H1 (cell line): ENCODE measurements at regions not wholly inside any gene's neighbourhood (a gene's known extent, or its start where the extent isn't known, plus 50 kb on each side); places are given as distances from the start of the nearest gene placed in this dataset.

ENCODE experiments used
- CTCF ChIA-PET: fragments of 300-600 bp; sonication (Branson Sonifier 250); formaldehyde crosslinking; loops from one replicate; lab custom pipeline; 2021; ENCODE audit not compliant: partially characterized antibody; lab: Charles Lee
- POLR2A ChIA-PET: fragments of 300-600 bp; sonication (Branson Sonifier 250); formaldehyde crosslinking; loops from one replicate; lab custom pipeline; 2021; ENCODE audit warnings: inconsistent platforms; ENCODE audit not compliant: partially characterized antibody; lab: Charles Lee
- DNase-seq, 2 experiments: peaks; one replicate each; pipeline versions ENCODE4 v3.0.0 to v3.0.0-alpha.2; 2010 to 2022; ENCODE audit warnings: low spot score in 2 of 2, low read depth in 1 of 2, mixed read lengths in 1 of 2
- FAIRE-seq: peaks from 2 replicates; lab custom pipeline; 2011; peaks lifted over from hg19 to GRCh38; lab: Jason Lieb, UNC
- H2AFZ ChIP-seq: 2 replicates; pipeline ENCODE4 v1.8.1; 2012; ENCODE audit warnings: low read length, inconsistent platforms
- H2AK5ac ChIP-seq: 2 replicates; pipeline ENCODE4 v1.6.1; 2013; ENCODE audit warnings: low read depth, low read length
- H2BK120ac ChIP-seq: replicated peaks from 2 replicates; pipeline ENCODE3; 2013; ENCODE audit warnings: low read depth, low read length, inconsistent platforms
- H2BK12ac ChIP-seq: 2 replicates; pipeline ENCODE4 v1.6.1; 2013; ENCODE audit warnings: low read depth, low read length
- H2BK15ac ChIP-seq: 2 replicates; pipeline ENCODE4 v1.6.1; 2013; ENCODE audit warnings: low read length
- H2BK20ac ChIP-seq: 2 replicates; pipeline ENCODE4 v1.6.1; 2013; ENCODE audit warnings: low read length
- H2BK5ac ChIP-seq: 2 replicates; pipeline ENCODE4 v1.6.1; 2013; ENCODE audit warnings: low read depth, low read length
- H3K14ac ChIP-seq: 2 replicates; pipeline ENCODE4 v1.6.1; 2013; ENCODE audit warnings: inconsistent platforms; ENCODE audit not compliant: insufficient read length
- H3K18ac ChIP-seq: 2 replicates; pipeline ENCODE4 v1.6.1; 2013; ENCODE audit warnings: low read length; ENCODE audit errors: extremely low read depth
- H3K23ac ChIP-seq: 2 replicates; pipeline ENCODE4 v1.6.1; 2013; ENCODE audit warnings: inconsistent platforms; ENCODE audit not compliant: insufficient read length
- H3K23me2 ChIP-seq: 2 replicates; pipeline ENCODE4 v1.6.1; 2013; ENCODE audit warnings: low read depth, low read length
- H3K27ac ChIP-seq: 2 replicates; pipeline ENCODE4 v1.6.1; 2011; ENCODE audit warnings: low read depth, low read length, inconsistent platforms
- H3K27me3 ChIP-seq, 4 experiments: replicated peaks in 1 of 4; 1 replicate in 1 of 4; 2 replicates in 3 of 4; pipeline versions ENCODE4 v1.6.1 to v1.8.1; 2011 to 2013; ENCODE audit warnings: low read length in 3 of 4, mild to moderate bottlenecking in 3 of 4, inconsistent platforms in 2 of 4, mixed read lengths in 2 of 4, moderate library complexity in 1 of 4; ENCODE audit not compliant: control insufficient read depth in 3 of 4, insufficient read depth in 3 of 4; ENCODE audit errors: extremely low read depth in 1 of 4
- H3K36me3 ChIP-seq, 4 experiments: 2 replicates each; pipeline versions ENCODE4 v1.6.1 to v1.8.1; 2011 to 2013; ENCODE audit warnings: mild to moderate bottlenecking in 4 of 4, low read length in 3 of 4, moderate library complexity in 2 of 4, control low read depth in 1 of 4, inconsistent platforms in 1 of 4; ENCODE audit not compliant: insufficient read depth in 4 of 4, control insufficient read depth in 2 of 4
- H3K4ac ChIP-seq: replicated peaks from 2 replicates; pipeline ENCODE3; 2013; ENCODE audit warnings: low read length, low read depth, mixed read lengths, inconsistent platforms; ENCODE audit not compliant: insufficient read length
- H3K4me1 ChIP-seq, 4 experiments: replicated peaks in 1 of 4; 1 replicate in 1 of 4; 2 replicates in 3 of 4; pipeline versions ENCODE4 v1.6.1 to v1.8.1; 2011 to 2013; ENCODE audit warnings: low read length in 3 of 4, inconsistent platforms in 2 of 4, mixed read lengths in 1 of 4; ENCODE audit not compliant: insufficient read depth in 4 of 4, control insufficient read depth in 3 of 4
- H3K4me2 ChIP-seq, 2 experiments: 2 replicates each; pipeline versions ENCODE4 v1.6.1 to v1.8.1; 2011 to 2013; ENCODE audit warnings: low read depth in 2 of 2, low read length in 2 of 2, control low read depth in 1 of 2, inconsistent platforms in 1 of 2, mild to moderate bottlenecking in 1 of 2; ENCODE audit not compliant: insufficient read depth in 1 of 2
- H3K4me3 ChIP-seq, 4 experiments: fragments of 200-600, 300-600 bp in 1 of 4; sonication (generic), shearing (Covaris generic), sonication (Bioruptor Twin) in 1 of 4; 2 replicates each; pipeline versions ENCODE4 v1.5.1 to v1.8.1; 2011 to 2016; ENCODE audit warnings: low read length in 4 of 4, low read depth in 3 of 4, control low read depth in 2 of 4, inconsistent platforms in 2 of 4, mild to moderate bottlenecking in 2 of 4, mixed read lengths in 1 of 4, moderate library complexity in 1 of 4; ENCODE audit not compliant: insufficient read depth in 2 of 4; ENCODE audit errors: extremely low read depth in 1 of 4
- H3K56ac ChIP-seq: replicated peaks from 2 replicates; pipeline ENCODE3; 2013; ENCODE audit warnings: low read depth, mild to moderate bottlenecking, mixed read lengths, low read length, inconsistent platforms; ENCODE audit not compliant: insufficient read length
- H3K79me1 ChIP-seq: 2 replicates; pipeline ENCODE4 v1.6.1; 2013; ENCODE audit warnings: low read depth, low read length, control low read depth
- H3K79me2 ChIP-seq, 2 experiments: 2 replicates each; pipeline versions ENCODE4 v1.6.1 to v1.8.1; 2012 to 2013; ENCODE audit warnings: low read length in 2 of 2, mild to moderate bottlenecking in 2 of 2, inconsistent platforms in 1 of 2; ENCODE audit not compliant: insufficient read depth in 2 of 2, control insufficient read depth in 1 of 2
- H3K9ac ChIP-seq, 4 experiments: replicated peaks in 1 of 4; 1 replicate in 1 of 4; 2 replicates in 3 of 4; pipeline versions ENCODE4 v1.6.1 to v1.8.1; 2011 to 2013; ENCODE audit warnings: low read depth in 3 of 4, low read length in 3 of 4, control low read depth in 2 of 4, mild to moderate bottlenecking in 2 of 4, moderate library complexity in 2 of 4, inconsistent platforms in 1 of 4; ENCODE audit errors: extremely low read depth in 1 of 4
- H3K9me3 ChIP-seq, 2 experiments: 2 replicates each; pipeline versions ENCODE4 v1.6.1 to v1.8.1; 2012 to 2013; ENCODE audit warnings: mild to moderate bottlenecking in 2 of 2, moderate library complexity in 2 of 2, control low read depth in 1 of 2, inconsistent platforms in 1 of 2, low read depth in 1 of 2, low read length in 1 of 2, mixed read lengths in 1 of 2; ENCODE audit not compliant: insufficient read depth in 2 of 2
- H4K20me1 ChIP-seq, 2 experiments: replicated peaks in 1 of 2; 2 replicates each; pipeline versions ENCODE3 to v1.8.1; 2011 to 2013; ENCODE audit warnings: inconsistent platforms in 2 of 2, low read length in 2 of 2, mild to moderate bottlenecking in 1 of 2; ENCODE audit not compliant: insufficient read depth in 2 of 2, control insufficient read depth in 1 of 2
- H4K5ac ChIP-seq: 2 replicates; pipeline ENCODE4 v1.6.1; 2013; ENCODE audit warnings: low read length, low read depth, mixed read lengths, inconsistent platforms; ENCODE audit not compliant: insufficient read length
- H4K8ac ChIP-seq: 2 replicates; pipeline ENCODE4 v1.8.0; 2013; ENCODE audit warnings: mild to moderate bottlenecking, moderate library complexity, low read length, inconsistent platforms; ENCODE audit not compliant: insufficient read depth; ENCODE audit errors: extremely low read depth
- H4K91ac ChIP-seq: replicated peaks from 2 replicates; pipeline ENCODE3; 2013; ENCODE audit warnings: low read length, mixed read lengths, inconsistent platforms; ENCODE audit not compliant: insufficient read length
- BCL11A ChIP-seq, 2 experiments: IDR thresholded peaks; one replicate each; pipeline ENCODE4 v1.6.1; 2011; ENCODE audit warnings: low read depth in 2 of 2, low read length in 2 of 2, mild to moderate bottlenecking in 2 of 2
- CBX5 ChIP-seq: fragments of 300-800, 300-1000 bp; sonication (generic); IDR thresholded peaks from 2 replicates; pipeline ENCODE4 v1.7.1; 2016; ENCODE audit warnings: antibody characterized with exemption, low read length, low read depth
- CREB1 ChIP-seq: IDR thresholded peaks from 2 replicates; pipeline ENCODE4 v1.6.1; 2012; ENCODE audit warnings: inconsistent platforms
- GTF2F1 ChIP-seq: IDR thresholded peaks from 2 replicates; pipeline ENCODE4 v1.6.1; 2012; ENCODE audit warnings: low read depth, low read length, improper control_type of control experiment, borderline replicate concordance
- JUN ChIP-seq: IDR thresholded peaks from 2 replicates; pipeline ENCODE4 v1.6.1; 2011; ENCODE audit warnings: low read depth, mild to moderate bottlenecking, improper control_type of control experiment, low read length
- RAD21 ChIP-seq, 2 experiments: IDR thresholded peaks in 1 of 2; conservative IDR thresholded peaks in 1 of 2; 2 replicates each; pipeline ENCODE4 v1.6.1; 2011; ENCODE audit warnings: low read depth in 2 of 2, low read length in 2 of 2, improper control_type of control experiment in 1 of 2, inconsistent platforms in 1 of 2, mild to moderate bottlenecking in 1 of 2, moderate library complexity in 1 of 2
- TBP ChIP-seq: IDR thresholded peaks from 2 replicates; pipeline ENCODE4 v1.6.1; 2011; ENCODE audit warnings: low read depth, low read length, improper control_type of control experiment
- WGBS, 2 experiments: shearing (Covaris generic) in 1 of 2; methylation state at CpG; one replicate each; pipeline versions ENCODE4 v1.1.6 to v1.1.7; 2013 to 2015; ENCODE audit warnings: low lambda C conversion rate in 2 of 2, mixed read lengths in 2 of 2, inconsistent platforms in 1 of 2, low coverage in 1 of 2, missing lambda C conversion rate in 1 of 2; ENCODE audit not compliant: insufficient replicate concordance in 2 of 2, insufficient coverage in 1 of 2, insufficient read length in 1 of 2; ENCODE audit errors: extremely low coverage in 1 of 2, missing lambda C conversion rate in 1 of 2; 5-methylcytosine and 5-hydroxymethylcytosine counted together
- TF ChIP-seq, protein P1 (sequence below): IDR thresholded peaks from 2 replicates; pipeline ENCODE4 v1.6.1; 2011; ENCODE audit warnings: low read depth, mild to moderate bottlenecking, low read length; ENCODE audit not compliant: insufficient read depth

GRCh38 chr1:164466429-164466828 is 92.6 kb upstream of the PBX1 start:
- Histone ChIP-seq H3K4ac (no peak overlapping the region), H3K27ac (no peak overlapping the region), H3K56ac (no peak overlapping the region), H3K23me2 (no peaks in the 10 kb centered on the region), H4K20me1 (no peaks in the 10 kb centered on the region), H2AFZ (no peak overlapping the region), H2BK120ac (no peak overlapping the region), H3K9ac (no peak overlapping the region), H3K4me3 (no peak overlapping the region), H3K9me3 (no peaks in the 10 kb centered on the region), H3K79me1 (no peaks in the 10 kb centered on the region), H2AK5ac (no peak overlapping the region), H4K8ac (no peak overlapping the region), H3K4me1 (no peaks in the 10 kb centered on the region), H3K18ac (no peak overlapping the region), H2BK5ac (no peak overlapping the region), H2BK15ac (no peak overlapping the region), H3K23ac (no peak overlapping the region), H4K5ac (no peak overlapping the region), H3K4me2 (no peak overlapping the region), H3K27me3 (no peaks in the 10 kb centered on the region), H2BK12ac (no peak overlapping the region), H3K79me2 (no peaks in the 10 kb centered on the region), H2BK20ac (no peak overlapping the region), H4K91ac (no peak overlapping the region), H3K36me3 (no peaks in the 10 kb centered on the region), H3K14ac (no peak overlapping the region)
- no peak for FAIRE-seq
- TF ChIP-seq, protein P1, sequence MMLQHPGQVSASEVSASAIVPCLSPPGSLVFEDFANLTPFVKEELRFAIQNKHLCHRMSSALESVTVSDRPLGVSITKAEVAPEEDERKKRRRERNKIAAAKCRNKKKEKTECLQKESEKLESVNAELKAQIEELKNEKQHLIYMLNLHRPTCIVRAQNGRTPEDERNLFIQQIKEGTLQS = no peak
- TF ChIP-seq TBP (no peak), GTF2F1 (no peak), RAD21 (IDR thresholded peaks at IDR 0.05 in 1 of 2, conservative IDR thresholded peaks at IDR 0.05 in 1 of 2; ENCODE audit: low read depth in 2 of 2, low read length in 2 of 2) (no peak), CREB1 (no peak), BCL11A (IDR thresholded peaks at IDR 0.05; ENCODE audit: low read depth in 2 of 2, low read length in 2 of 2) (no peak), JUN (no peak), CBX5 (no peak)
- 90% methylated on average over 5 of the region's 5 CpGs; no CpG with 5 or more reads in 1 of the 2 experiments for WGBS, 2 experiments
- DNase-seq = no peak
- POLR2A ChIA-PET = no interaction called here
- CTCF ChIA-PET = interaction anchor here (1.2 kb wide), 1 partner anchor 14 kb away, joined by 5 read pairs; no protein-coding TSS in a partner anchor
